Neural cell (in vitro differentiated cells): ENCODE measurements at regions not wholly inside any gene's neighbourhood (a gene's known extent, or its start where the extent isn't known, plus 50 kb on each side); places are given as distances from the start of the nearest gene placed in this dataset.

Experiments
- H2AFZ ChIP-seq: fragments of 200-600, 300-800 bp; sonication (generic), shearing (Covaris generic); 2 replicates; pipeline ENCODE4 v1.6.0; 2014; ENCODE audit warnings: low read depth, mild to moderate bottlenecking, antibody characterized with exemption, low read length, moderate library complexity
- H3F3A ChIP-seq: fragments of 200-600 bp; shearing (Covaris generic); 2 replicates; pipeline ENCODE4 v1.6.1; 2016; ENCODE audit warnings: mild to moderate bottlenecking, moderate library complexity, mixed read lengths, antibody characterized with exemption, low read length; ENCODE audit not compliant: insufficient read depth, poor library complexity, severe bottlenecking
- H3K27ac ChIP-seq: fragments of 200-600, 300-800 bp; sonication (generic), shearing (Covaris generic); 2 replicates; pipeline ENCODE4 v1.5.1; 2014; ENCODE audit warnings: mild to moderate bottlenecking, low read length, moderate library complexity
- H3K27me3 ChIP-seq: fragments of 300-800, 200-600 bp; sonication (generic), shearing (Covaris generic); 2 replicates; pipeline ENCODE4 v1.6.0; 2014; ENCODE audit warnings: mild to moderate bottlenecking, low read depth, low read length, moderate library complexity; ENCODE audit not compliant: insufficient read depth
- H3K36me3 ChIP-seq: fragments of 300-800, 200-600 bp; sonication (generic), shearing (Covaris generic); 2 replicates; pipeline ENCODE4 v1.5.1; 2014; ENCODE audit warnings: mild to moderate bottlenecking, antibody characterized with exemption, low read length, moderate library complexity; ENCODE audit not compliant: insufficient read depth
- H3K4me2 ChIP-seq: fragments of 300-800, 200-600 bp; sonication (generic), shearing (Covaris generic); 2 replicates; pipeline ENCODE4 v1.6.0; 2014; ENCODE audit warnings: mild to moderate bottlenecking, low read length
- H3K4me3 ChIP-seq: fragments of 300-800, 200-600 bp; sonication (generic), shearing (Covaris generic); 2 replicates; pipeline ENCODE4 v1.5.1; 2014; ENCODE audit warnings: mild to moderate bottlenecking, low read length, moderate library complexity
- H3K79me2 ChIP-seq: fragments of 200-600 bp; shearing (Covaris generic); replicated peaks from 2 replicates; pipeline ENCODE4 v1.6.0; 2014; ENCODE audit warnings: mild to moderate bottlenecking, low read length, moderate library complexity; ENCODE audit not compliant: insufficient read depth
- H3K9ac ChIP-seq: fragments of 300-800, 200-600 bp; sonication (generic), shearing (Covaris generic); 2 replicates; pipeline ENCODE4 v1.6.1; 2016; ENCODE audit warnings: mild to moderate bottlenecking, low read length, mixed read lengths
- H3K9me2 ChIP-seq: fragments of 200-600 bp; shearing (Covaris generic); 2 replicates; pipeline ENCODE4 v1.6.1; 2016; ENCODE audit warnings: mild to moderate bottlenecking, low read length, mixed read lengths; ENCODE audit not compliant: insufficient read depth
- H3K9me3 ChIP-seq: fragments of 200-600, 300-800 bp; sonication (generic), shearing (Covaris generic); 2 replicates; pipeline ENCODE4 v1.6.1; 2016; ENCODE audit warnings: mild to moderate bottlenecking, mixed run types, low read length, moderate library complexity, mixed read lengths
- H4K20me1 ChIP-seq: fragments of 200-600 bp; shearing (Covaris generic); 2 replicates; pipeline ENCODE4 v1.6.1; 2016; ENCODE audit warnings: mild to moderate bottlenecking, mixed run types; ENCODE audit not compliant: insufficient read depth
- EP300 ChIP-seq: fragments of 450-650 bp; conservative IDR thresholded peaks from 2 replicates; pipeline ENCODE4 v1.6.1; 2014; ENCODE audit warnings: antibody characterized with exemption, mild to moderate bottlenecking, moderate library complexity; ENCODE audit not compliant: poor library complexity, severe bottlenecking
- MXI1 ChIP-seq: fragments of 450-650 bp; conservative IDR thresholded peaks from 2 replicates; pipeline ENCODE4 v1.6.1; 2014; ENCODE audit warnings: antibody characterized with exemption, mild to moderate bottlenecking; ENCODE audit not compliant: poor library complexity, severe bottlenecking
- RAD21 ChIP-seq: fragments of 450-650 bp; conservative IDR thresholded peaks from 2 replicates; pipeline ENCODE4 v1.6.1; 2014; ENCODE audit warnings: antibody characterized with exemption, mild to moderate bottlenecking, moderate library complexity
- SMC3 ChIP-seq: fragments of 450-650 bp; conservative IDR thresholded peaks from 2 replicates; pipeline ENCODE4 v1.6.1; 2014; ENCODE audit warnings: antibody characterized with exemption, mild to moderate bottlenecking, moderate library complexity; ENCODE audit not compliant: poor library complexity
- TAF1 ChIP-seq: IDR thresholded peaks from 2 replicates; pipeline ENCODE4 v1.6.1; 2012; ENCODE audit warnings: low read depth
- TF ChIP-seq, protein P1 (sequence below): fragments of 450-650 bp; IDR thresholded peaks from 2 replicates; pipeline ENCODE4 v1.5.1; 2014; ENCODE audit warnings: antibody characterized with exemption, mild to moderate bottlenecking, moderate library complexity; ENCODE audit not compliant: poor library complexity, severe bottlenecking
- TF ChIP-seq, protein P2 (sequence below): IDR thresholded peaks from 2 replicates; pipeline ENCODE4 v1.6.1; 2012; ENCODE audit warnings: borderline replicate concordance

DNA sequence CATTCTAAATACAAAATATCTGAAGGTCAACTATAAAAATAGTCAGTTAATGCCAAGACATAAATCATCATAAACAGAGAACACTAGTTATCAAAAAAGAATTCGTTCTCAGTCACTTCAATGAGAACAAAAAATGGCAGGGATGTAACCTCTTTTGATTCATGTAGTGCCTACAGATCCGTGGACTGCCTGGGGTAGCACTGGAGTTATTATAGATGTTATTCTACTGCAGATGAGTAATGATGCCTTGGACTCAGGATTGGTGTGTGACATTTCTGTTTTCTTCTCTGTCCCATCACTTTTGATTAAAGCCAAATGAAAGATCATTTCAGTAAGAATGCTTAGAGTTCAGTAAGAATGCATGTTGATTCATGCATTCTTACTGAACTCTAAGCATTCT lies 440.4 kb downstream of the FAM133A start:
- H3K27ac ChIP-seq, result no peak overlapping the region
- TF ChIP-seq, protein P1, sequence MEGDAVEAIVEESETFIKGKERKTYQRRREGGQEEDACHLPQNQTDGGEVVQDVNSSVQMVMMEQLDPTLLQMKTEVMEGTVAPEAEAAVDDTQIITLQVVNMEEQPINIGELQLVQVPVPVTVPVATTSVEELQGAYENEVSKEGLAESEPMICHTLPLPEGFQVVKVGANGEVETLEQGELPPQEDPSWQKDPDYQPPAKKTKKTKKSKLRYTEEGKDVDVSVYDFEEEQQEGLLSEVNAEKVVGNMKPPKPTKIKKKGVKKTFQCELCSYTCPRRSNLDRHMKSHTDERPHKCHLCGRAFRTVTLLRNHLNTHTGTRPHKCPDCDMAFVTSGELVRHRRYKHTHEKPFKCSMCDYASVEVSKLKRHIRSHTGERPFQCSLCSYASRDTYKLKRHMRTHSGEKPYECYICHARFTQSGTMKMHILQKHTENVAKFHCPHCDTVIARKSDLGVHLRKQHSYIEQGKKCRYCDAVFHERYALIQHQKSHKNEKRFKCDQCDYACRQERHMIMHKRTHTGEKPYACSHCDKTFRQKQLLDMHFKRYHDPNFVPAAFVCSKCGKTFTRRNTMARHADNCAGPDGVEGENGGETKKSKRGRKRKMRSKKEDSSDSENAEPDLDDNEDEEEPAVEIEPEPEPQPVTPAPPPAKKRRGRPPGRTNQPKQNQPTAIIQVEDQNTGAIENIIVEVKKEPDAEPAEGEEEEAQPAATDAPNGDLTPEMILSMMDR, result no peak
- TF ChIP-seq, protein P2, sequence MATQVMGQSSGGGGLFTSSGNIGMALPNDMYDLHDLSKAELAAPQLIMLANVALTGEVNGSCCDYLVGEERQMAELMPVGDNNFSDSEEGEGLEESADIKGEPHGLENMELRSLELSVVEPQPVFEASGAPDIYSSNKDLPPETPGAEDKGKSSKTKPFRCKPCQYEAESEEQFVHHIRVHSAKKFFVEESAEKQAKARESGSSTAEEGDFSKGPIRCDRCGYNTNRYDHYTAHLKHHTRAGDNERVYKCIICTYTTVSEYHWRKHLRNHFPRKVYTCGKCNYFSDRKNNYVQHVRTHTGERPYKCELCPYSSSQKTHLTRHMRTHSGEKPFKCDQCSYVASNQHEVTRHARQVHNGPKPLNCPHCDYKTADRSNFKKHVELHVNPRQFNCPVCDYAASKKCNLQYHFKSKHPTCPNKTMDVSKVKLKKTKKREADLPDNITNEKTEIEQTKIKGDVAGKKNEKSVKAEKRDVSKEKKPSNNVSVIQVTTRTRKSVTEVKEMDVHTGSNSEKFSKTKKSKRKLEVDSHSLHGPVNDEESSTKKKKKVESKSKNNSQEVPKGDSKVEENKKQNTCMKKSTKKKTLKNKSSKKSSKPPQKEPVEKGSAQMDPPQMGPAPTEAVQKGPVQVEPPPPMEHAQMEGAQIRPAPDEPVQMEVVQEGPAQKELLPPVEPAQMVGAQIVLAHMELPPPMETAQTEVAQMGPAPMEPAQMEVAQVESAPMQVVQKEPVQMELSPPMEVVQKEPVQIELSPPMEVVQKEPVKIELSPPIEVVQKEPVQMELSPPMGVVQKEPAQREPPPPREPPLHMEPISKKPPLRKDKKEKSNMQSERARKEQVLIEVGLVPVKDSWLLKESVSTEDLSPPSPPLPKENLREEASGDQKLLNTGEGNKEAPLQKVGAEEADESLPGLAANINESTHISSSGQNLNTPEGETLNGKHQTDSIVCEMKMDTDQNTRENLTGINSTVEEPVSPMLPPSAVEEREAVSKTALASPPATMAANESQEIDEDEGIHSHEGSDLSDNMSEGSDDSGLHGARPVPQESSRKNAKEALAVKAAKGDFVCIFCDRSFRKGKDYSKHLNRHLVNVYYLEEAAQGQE, result no peak
- TF ChIP-seq MXI1 (no peak), SMC3 (no peak), TAF1 (no peak)
- H3F3A ChIP-seq, result no peaks in the 10 kb centered on the region
- H3K27me3 ChIP-seq, result no peaks in the 10 kb centered on the region
- H3K9me2 ChIP-seq, result no peaks in the 10 kb centered on the region
- H3K79me2 ChIP-seq, result no peaks in the 10 kb centered on the region
- no peak overlapping the region for H3K4me3 ChIP-seq
- H3K4me2 ChIP-seq, result no peak overlapping the region
- no peak overlapping the region for H3K9ac ChIP-seq
- no peaks in the 10 kb centered on the region for H3K36me3 ChIP-seq
- H2AFZ ChIP-seq, result no peak overlapping the region
- H4K20me1 ChIP-seq, result no peaks in the 10 kb centered on the region
- H3K9me3 ChIP-seq, result no peaks in the 10 kb centered on the region

DNA sequence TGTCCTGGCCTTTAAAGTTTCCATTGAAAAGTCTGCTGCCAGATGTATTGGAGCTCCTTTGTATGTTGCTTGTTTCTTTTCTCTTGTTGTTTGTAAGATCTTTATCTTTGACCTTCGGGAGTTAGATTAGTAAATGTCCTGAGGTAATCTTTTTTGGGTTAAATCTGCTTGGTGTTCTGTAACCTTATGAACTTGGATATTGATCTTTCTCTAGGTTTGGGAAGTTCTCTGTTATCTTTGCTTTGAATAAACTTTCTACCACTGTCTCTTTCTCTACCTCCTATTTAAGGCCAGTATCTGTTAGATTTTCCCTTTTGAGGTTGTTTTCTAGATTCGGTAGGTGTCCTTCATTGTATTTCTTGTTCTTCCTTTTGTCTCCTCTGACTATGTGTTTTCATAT lies 447.8 kb downstream of the FAM133A start:
- no peak overlapping the region for H3K9ac ChIP-seq
- no peaks in the 10 kb centered on the region for H3K79me2 ChIP-seq
- no peaks in the 10 kb centered on the region for H3K27me3 ChIP-seq
- H2AFZ ChIP-seq, result no peak overlapping the region
- H3F3A ChIP-seq, result no peaks in the 10 kb centered on the region
- TF ChIP-seq, protein P2, result no peak
- TF ChIP-seq RAD21, result no peak
- no peak for TF ChIP-seq EP300
- TF ChIP-seq MXI1, result no peak
- no peaks in the 10 kb centered on the region for H3K9me2 ChIP-seq
- no peaks in the 10 kb centered on the region for H3K36me3 ChIP-seq
- H3K27ac ChIP-seq, result no peak overlapping the region
- no peaks in the 10 kb centered on the region for H3K9me3 ChIP-seq
- H3K4me2 ChIP-seq, result no peak overlapping the region
- no peak overlapping the region for H3K4me3 ChIP-seq
- H4K20me1 ChIP-seq, result no peaks in the 10 kb centered on the region
